Stimulated activated naive CD8-positive, alpha-beta T cell treated with anti-CD3 and anti-CD28 coated beads, Interleukin-15, amount 100 ng/mL, for 72 hours (primary cell): ENCODE measurements at regions not wholly inside any gene's neighbourhood (a gene's known extent, or its start where the extent isn't known, plus 50 kb on each side); places are given as distances from the start of the nearest gene placed in this dataset.
"Not testable (repeated sequence)": the region's sequence is repeated elsewhere in the genome, so short reads cannot be mapped to it uniquely, and the experiment has no call there.

Experiments
- ATAC-seq: fragments of 150-1000 bp; cut with Tn5 transposase; 2 replicates; pipeline ENCODE4 v1.10.0; 2021; ENCODE audit warnings: mild to moderate bottlenecking, moderate library complexity
- DNase-seq, 2 donors: peaks; one replicate each; pipeline ENCODE4 v3.0.0; 2021 to 2022
- H3K27ac Mint-ChIP-seq, 2 donors: one replicate each; pipeline ENCODE4 v1.8.0; 2022; ENCODE audit warnings: mild to moderate bottlenecking in 2 of 2, mixed read lengths in 2 of 2, moderate library complexity in 2 of 2
- H3K27me3 Mint-ChIP-seq: one replicate; pipeline ENCODE4 v1.8.0; 2022; ENCODE audit warnings: mixed read lengths
- H3K4me1 Mint-ChIP-seq: one replicate; pipeline ENCODE4 v1.8.0; 2022; ENCODE audit warnings: mild to moderate bottlenecking, mixed read lengths
- H3K4me3 Mint-ChIP-seq, 2 donors: one replicate each; pipeline ENCODE4 v1.8.0; 2022; ENCODE audit warnings: mild to moderate bottlenecking in 2 of 2, mixed read lengths in 2 of 2, moderate library complexity in 1 of 2
- H3K9me3 Mint-ChIP-seq, 2 donors: one replicate each; pipeline ENCODE4 v1.8.0; 2022; ENCODE audit warnings: mixed read lengths in 2 of 2

DNA sequence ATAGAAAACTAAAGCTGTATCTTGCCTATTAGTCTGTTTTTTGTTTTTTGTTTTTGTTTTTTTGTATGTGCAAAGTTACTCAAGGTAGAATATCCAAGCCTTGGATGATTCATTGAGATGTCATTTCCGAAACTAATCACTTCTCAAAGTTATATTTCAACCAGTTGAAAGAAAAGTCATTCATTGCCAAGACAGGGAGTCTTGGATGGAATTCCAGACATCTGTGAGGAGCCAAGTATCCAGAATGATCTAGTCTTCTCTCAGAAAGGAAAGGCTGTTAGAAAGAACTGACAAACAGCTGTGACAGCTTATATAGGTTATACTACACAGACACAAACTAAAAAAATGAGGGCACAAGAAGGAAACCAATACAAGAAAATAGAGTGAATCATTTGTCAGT is 141.1 kb upstream of the NDST3 start:
- Mint-ChIP-seq H3K4me3 (no peak overlapping the region), H3K27ac (peak overlapping the region in 1 of 2 donors; percentile 77), H3K9me3 (peaks cover 0 to 7% of the 10 kb centered on the region in 2 donors), H3K27me3 (no peaks in the 10 kb centered on the region), H3K4me1 (no peaks in the 10 kb centered on the region)
- ATAC-seq (no peak), DNase-seq (no peak)

DNA sequence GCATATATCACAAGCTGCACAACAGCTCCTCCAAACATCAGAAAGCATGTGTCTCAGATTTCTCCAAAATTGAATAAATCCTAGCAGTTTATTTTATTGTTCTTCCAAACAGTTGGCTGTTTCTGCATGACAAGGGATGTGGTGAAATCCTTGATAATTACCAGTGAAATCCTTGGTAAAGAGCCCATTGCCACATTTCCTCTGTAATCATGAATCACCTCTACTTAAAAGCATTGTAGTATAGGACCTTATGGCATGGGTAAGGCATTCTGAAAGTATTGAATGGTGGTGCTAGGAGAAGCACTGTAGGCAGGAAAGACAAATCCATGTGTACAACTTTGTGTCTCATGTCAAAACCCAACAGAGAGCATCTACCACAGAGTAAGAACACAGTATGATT is 135.8 kb upstream of the NDST3 start:
- no peak overlapping the region for H3K4me3 Mint-ChIP-seq
- no peaks in the 10 kb centered on the region for H3K4me1 Mint-ChIP-seq
- no peak for DNase-seq
- no peak for ATAC-seq
- H3K27me3 Mint-ChIP-seq, result no peaks in the 10 kb centered on the region
- H3K27ac Mint-ChIP-seq, result no peak overlapping the region
- H3K9me3 Mint-ChIP-seq, result peaks cover 0 to 7% of the 10 kb centered on the region in 2 donors

DNA sequence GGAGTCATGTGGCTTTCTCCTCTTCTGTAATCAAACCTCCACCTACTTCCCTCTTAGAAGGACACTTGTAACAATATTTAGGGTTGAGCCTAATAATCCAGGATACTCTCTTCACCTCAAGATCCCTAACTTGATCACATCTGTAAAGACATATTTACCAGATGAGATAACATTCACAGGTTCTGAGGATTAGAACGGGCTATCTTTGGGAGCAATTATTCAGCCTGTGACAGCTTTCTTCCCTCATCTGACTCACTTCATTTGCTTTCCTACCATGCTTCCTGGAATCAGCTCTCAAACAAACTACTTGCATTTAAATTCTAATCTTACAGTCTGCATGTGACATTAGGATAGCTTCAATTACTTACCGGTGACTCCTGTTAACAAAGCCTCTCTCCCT is 133.5 kb upstream of the NDST3 start:
- no peak overlapping the region for H3K27ac Mint-ChIP-seq
- no peak for DNase-seq
- ATAC-seq, result no peak
- H3K4me3 Mint-ChIP-seq, result no peak overlapping the region
- H3K9me3 Mint-ChIP-seq, result peaks cover 5 to 7% of the 10 kb centered on the region in 2 donors
- no peaks in the 10 kb centered on the region for H3K4me1 Mint-ChIP-seq
- H3K27me3 Mint-ChIP-seq, result no peaks in the 10 kb centered on the region

DNA sequence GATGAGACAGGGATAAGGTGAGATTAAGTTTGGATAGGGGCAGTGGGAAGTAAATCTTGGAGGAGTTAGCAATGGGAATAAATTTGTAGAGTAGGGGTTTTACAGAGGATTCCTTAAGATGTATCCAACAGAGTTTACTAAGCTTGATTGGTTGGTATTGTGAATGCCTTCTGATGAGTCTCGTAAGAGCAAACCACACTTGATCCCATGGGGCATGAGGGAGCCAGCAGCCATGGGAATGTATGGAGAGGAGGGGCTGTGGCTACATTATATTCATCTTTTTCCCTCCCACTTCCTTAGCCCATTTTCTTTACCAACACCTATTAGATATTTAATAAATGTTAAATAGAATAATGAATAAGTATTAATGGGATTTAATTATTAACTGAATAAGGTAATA is 126.6 kb upstream of the NDST3 start:
- no peak for DNase-seq

DNA sequence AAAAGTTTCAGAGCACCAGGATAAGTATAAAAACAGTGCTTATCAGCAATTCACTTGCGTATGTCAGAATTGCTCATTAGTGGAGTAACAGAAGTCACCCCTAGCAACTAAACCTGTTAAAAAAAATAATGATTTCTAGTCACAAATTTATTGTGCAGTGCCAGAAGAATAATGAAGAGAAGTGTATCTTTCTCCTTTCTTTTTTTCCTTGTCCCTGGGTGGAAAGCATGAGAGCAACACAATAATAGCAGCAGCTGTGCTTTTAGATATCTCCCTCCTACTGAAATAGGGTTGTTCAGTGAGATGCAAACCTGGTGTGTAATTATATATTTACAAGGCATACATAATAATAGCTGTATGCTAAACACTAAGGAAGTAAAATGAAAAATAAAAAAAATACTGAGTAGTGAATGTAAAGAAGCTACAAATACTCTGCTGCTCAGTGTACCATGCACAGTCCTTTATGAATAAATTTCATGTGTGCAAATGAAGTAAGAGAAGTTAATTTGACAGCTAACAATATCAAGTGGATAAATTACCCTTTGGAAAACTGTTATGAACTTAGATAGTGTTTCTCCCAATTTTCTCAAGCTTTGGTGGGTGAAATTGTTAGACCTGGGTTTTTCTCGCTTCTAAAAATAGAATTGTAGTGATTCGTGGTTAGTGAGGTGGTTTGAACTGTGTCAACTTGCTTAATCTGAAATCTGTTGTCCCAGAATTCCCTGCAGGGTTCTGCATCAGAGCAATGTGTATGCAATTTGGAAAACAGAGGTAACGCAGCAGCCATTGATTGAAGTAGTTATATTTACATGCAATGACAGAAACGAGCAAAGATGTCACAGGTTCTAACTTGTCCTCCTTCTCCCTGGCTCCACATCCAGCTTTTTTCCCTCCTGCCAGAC is 125.7 kb upstream of the NDST3 start:
- Mint-ChIP-seq H3K27ac (no peak overlapping the region), H3K27me3 (no peaks in the 10 kb centered on the region), H3K4me3 (no peak overlapping the region), H3K4me1 (no peaks in the 10 kb centered on the region), H3K9me3 (peaks cover 5 to 7% of the 10 kb centered on the region in 2 donors)
- DNase-seq, result no peak
- no peak for ATAC-seq

More for the DNA sequence above, 126.6 kb upstream of the NDST3 start:
- ATAC-seq, result no peak
- Mint-ChIP-seq H3K27me3 (no peaks in the 10 kb centered on the region), H3K27ac (no peak overlapping the region), H3K9me3 (peaks cover 0 to 7% of the 10 kb centered on the region in 2 donors), H3K4me1 (no peaks in the 10 kb centered on the region), H3K4me3 (no peak overlapping the region)

DNA sequence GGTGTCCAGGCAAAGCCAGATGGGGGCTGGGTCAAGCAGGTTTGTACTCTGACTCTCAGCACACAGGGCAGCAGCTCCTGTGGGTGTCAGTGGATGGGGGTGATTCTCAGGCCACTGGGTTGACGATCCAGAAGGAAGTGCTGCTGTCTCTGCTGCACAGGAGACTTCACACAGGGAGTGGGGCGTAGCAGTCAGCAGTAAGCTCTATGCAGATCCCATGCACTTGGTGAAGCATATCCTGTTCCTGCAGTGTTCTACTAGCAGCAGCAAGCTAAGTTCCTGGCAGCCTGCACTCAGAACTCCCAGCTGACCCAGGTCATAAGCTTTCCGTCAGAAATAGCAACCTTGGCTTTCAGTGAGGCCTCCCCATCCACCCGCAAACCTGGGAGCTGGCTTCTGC is 117.6 kb upstream of the NDST3 start:
- Mint-ChIP-seq H3K9me3 (peaks cover 3 to 20% of the 10 kb centered on the region in 2 donors), H3K4me1 (no peaks in the 10 kb centered on the region), H3K27me3 (no peaks in the 10 kb centered on the region), H3K27ac (no peak overlapping the region), H3K4me3 (no peak overlapping the region)
- DNase-seq, result no peak
- peak; percentile 15 for ATAC-seq

DNA sequence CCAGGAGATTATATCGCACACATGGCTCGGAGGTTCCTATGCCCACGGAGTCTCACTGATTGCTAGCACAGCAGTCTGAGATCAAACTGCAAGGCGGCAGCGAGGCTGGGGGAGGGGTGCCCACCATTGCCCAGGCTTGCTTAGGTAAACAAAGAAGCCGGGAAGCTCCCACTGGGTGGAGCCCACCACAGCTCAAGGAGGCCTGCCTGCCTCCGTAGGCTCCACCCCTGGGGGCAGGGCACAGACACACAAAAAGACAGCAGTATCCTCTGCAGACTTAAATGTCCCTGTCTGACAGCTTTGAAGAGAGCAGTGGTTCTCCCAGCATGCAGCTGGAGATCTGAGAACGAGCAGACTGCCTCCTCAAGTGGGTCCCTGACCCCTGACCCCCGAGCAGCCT is 112.0 kb upstream of the NDST3 start:
- not testable (repeated sequence) for H3K9me3 Mint-ChIP-seq, H3K4me3 Mint-ChIP-seq, H3K27ac Mint-ChIP-seq, H3K27me3 Mint-ChIP-seq, H3K4me1 Mint-ChIP-seq, DNase-seq, ATAC-seq

DNA sequence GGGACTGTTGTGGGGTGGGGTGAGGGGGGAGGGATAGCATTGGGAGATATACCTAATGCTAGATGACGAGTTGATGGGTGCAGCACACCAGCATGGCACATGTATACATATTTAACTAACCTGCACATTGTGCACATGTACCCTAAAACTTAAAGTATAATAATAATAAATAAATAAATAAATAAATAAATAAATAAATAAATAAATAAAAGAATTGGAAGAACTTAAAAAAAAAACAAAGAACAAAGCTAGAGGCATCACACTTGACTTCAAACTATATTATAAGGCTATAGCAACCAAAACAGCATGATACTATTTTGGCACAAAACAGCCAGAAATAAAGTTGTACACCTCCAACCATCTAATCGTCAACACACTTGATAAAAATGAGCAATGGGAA is 106.5 kb upstream of the NDST3 start:
- DNase-seq, H3K4me3 Mint-ChIP-seq, H3K4me1 Mint-ChIP-seq, ATAC-seq, H3K9me3 Mint-ChIP-seq, H3K27ac Mint-ChIP-seq, H3K27me3 Mint-ChIP-seq: not testable (repeated sequence)

DNA sequence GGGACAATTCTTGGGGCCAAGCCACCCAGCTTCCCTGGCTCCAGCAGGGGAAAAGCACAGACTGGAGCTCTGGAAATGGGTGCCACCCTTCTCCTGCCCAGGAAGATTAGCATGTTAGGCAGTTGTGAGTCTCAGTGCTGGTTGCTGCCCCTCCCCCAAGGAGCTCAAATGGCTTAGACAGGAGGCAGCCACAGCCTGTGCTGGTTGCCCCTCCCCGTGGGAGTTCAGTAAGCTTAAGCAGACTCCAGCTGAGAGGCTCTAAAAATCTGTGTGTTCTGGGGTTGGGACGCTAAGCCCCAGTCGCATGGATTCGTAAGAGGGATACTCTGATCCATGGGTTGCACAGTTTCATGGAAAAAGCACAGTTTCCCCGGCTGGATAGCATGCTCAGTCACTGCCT is 92.7 kb upstream of the NDST3 start:
- Mint-ChIP-seq H3K27ac (no peak overlapping the region), H3K27me3 (no peaks in the 10 kb centered on the region), H3K4me1 (no peaks in the 10 kb centered on the region), H3K4me3 (no peak overlapping the region), H3K9me3 (peaks cover 11% of the 10 kb centered on the region in 2 donors)
- ATAC-seq (no peak), DNase-seq (no peak)

DNA sequence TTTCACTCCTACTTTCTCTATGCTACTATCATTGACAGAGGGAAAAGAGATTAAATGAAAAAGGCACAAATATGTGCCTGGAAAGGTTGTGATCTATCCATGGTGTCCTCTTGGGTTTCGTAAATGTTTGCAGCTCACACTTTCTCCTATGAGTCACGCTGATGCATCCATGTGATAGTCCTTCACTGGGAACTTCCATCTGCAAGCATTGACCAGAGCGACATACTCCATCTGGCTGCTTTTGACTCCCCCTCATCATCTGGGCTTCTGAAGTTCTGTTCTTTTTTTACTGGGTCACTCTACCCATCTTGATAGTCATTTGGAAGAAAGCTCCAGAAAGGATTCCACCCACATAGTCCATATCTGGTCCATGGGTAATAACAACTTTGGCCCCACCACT is 84.7 kb upstream of the NDST3 start:
- no peak for DNase-seq
- H3K27me3 Mint-ChIP-seq, result no peaks in the 10 kb centered on the region
- no peak overlapping the region for H3K27ac Mint-ChIP-seq
- no peak for ATAC-seq
- H3K4me3 Mint-ChIP-seq, result no peak overlapping the region
- no peaks in the 10 kb centered on the region for H3K4me1 Mint-ChIP-seq
- peaks cover 9 to 26% of the 10 kb centered on the region in 2 donors for H3K9me3 Mint-ChIP-seq

DNA sequence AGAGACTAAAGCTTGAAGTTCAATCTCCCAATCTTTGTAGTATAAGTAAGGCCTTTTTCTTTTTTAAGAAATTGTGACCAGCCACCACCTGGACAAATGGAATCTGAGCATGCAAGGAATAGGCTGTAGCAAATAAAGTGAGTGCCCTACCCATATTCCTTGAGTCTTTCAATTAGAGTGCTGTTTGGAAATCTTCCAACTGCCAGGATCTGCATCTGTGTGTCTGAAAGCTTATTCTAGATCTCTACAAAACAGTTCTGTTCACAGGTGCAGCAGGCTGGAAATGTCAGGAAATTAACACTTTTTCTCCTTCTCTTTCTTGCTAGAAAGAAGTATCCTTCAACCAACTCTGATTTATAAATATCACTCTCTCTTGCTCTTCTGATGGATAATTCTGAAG is 76.7 kb upstream of the NDST3 start:
- Mint-ChIP-seq H3K4me3 (no peak overlapping the region), H3K27ac (no peak overlapping the region), H3K9me3 (peaks cover 4 to 5% of the 10 kb centered on the region in 2 donors), H3K4me1 (no peaks in the 10 kb centered on the region), H3K27me3 (no peaks in the 10 kb centered on the region)
- no peak for ATAC-seq
- DNase-seq, result no peak

DNA sequence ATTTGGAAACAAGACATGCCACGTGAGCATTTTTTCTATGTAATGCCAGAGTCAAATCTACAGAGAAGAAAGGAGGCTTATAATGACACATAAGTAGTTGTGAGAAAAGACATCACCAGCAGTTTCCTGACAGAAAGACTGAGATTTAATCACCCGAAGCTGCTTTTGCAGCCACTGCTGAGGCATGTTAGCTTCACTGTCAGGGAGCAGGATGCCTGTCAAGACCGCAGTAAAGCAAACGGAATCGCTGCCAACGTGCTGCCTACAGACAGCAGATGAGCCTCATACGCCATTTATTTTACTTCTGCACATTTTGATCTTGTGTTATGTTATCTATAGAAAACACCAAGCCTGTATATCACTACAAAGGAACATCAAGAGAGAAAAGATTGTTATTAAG is 68.7 kb upstream of the NDST3 start:
- no peaks in the 10 kb centered on the region for H3K4me1 Mint-ChIP-seq
- H3K27me3 Mint-ChIP-seq, result no peaks in the 10 kb centered on the region
- no peak for ATAC-seq
- no peak overlapping the region for H3K27ac Mint-ChIP-seq
- H3K4me3 Mint-ChIP-seq, result no peak overlapping the region
- no peak for DNase-seq
- no peaks in the 10 kb centered on the region for H3K9me3 Mint-ChIP-seq

DNA sequence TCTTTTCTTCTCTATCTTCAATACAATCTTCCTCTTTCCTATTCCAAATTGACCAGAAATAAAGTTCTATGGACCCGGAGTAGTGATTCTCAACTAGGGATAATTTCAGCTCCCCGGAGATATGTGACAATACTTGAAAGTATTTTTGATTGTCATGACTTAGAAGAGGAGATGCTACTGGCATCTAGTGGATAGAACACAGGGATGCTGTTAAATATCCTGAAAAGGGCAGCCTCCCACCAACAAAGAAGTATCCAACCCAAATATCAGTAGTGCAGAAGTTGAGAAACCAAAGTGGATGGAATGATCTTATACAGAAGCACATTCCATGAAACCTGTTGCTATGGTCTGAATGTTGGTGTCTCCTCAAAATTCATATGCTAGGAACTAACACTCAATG is 65.7 kb upstream of the NDST3 start:
- no peaks in the 10 kb centered on the region for H3K27me3 Mint-ChIP-seq
- H3K4me3 Mint-ChIP-seq, result no peak overlapping the region
- no peaks in the 10 kb centered on the region for H3K4me1 Mint-ChIP-seq
- no peaks in the 10 kb centered on the region for H3K9me3 Mint-ChIP-seq
- DNase-seq, result no peak
- ATAC-seq, result no peak
- H3K27ac Mint-ChIP-seq, result no peak overlapping the region

DNA sequence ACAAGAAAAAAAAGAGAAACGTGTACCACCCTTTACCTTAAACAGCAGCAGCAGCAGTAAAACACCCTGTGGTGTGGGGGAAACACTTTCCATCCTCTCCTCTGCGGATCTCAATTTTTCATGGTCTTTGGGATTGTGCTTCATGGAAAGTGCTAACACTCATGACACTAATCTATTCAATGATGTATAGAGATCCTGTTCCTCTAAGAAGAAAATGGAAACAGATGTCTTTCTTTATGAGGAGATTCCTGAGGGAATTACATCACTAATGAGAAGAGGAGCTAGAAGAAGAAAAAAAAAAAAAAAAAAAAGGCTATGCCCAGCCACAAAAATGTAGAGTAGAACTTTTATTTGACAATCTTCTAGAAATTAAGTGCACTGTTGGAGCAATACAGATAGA is 62.9 kb upstream of the NDST3 start:
- Mint-ChIP-seq H3K4me1 (no peaks in the 10 kb centered on the region), H3K27ac (no peak overlapping the region), H3K27me3 (no peaks in the 10 kb centered on the region), H3K9me3 (no peaks in the 10 kb centered on the region), H3K4me3 (no peak overlapping the region)
- DNase-seq, result no peak
- no peak for ATAC-seq

DNA sequence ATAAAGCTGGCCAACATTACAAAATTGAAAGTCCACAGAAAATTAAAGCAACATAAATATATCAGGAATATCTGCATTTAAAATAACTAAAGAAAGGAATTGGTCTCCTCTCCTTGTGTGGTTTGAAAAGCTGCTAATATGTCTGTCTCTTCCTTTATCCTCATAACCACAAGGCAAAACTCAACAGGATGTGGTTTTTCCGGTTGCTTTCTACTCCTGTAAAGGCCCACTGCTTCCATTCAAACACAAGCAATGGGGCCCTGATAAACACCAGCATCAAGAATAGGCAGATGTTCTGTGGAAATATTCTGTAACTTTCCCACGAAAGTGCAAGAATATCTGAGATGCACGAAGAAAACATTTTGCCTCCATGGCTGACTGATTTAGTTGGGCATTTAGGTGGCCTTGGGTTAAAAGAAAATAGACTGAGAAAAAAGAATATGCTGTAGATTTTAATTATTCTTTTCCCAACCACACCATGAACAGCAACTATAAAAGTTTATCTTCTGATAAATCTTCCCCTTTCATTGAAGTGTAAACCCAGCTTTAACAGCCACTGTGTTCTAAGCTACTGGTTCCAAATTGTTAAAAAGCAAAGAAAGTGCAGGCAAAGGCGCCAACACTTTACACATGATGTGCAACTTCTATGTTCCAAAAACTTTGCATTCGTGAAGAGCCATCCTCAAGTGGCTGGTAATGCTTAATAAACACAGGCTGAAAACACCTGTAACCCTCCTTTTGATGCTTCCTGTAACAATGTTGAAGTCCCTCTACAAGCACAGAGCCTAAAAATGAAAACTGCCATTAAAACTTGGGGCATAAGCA is 50.5 kb upstream of the NDST3 start:
- no peaks in the 10 kb centered on the region for H3K27me3 Mint-ChIP-seq
- H3K4me1 Mint-ChIP-seq, result no peaks in the 10 kb centered on the region
- H3K27ac Mint-ChIP-seq, result no peak overlapping the region
- H3K4me3 Mint-ChIP-seq, result no peak overlapping the region
- DNase-seq (no peak), ATAC-seq (no peak)
- peaks cover 0 to 7% of the 10 kb centered on the region in 2 donors for H3K9me3 Mint-ChIP-seq

DNA sequence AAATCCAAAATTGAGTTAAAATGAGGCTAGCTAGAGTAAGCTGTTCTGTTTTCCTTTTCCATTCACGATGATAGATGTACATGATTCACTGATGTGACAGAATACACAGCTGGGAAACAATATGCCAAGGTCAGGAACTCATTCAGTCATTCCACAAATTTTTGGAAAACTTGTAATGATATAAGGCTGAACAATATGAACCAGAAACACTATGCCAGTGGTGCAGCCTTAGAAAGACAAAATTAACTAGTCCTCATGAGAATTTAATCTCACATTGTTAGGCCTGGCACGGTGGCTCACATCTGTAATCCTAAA is 50.0 kb upstream of the NDST3 start:
- Mint-ChIP-seq H3K27ac (no peak overlapping the region), H3K9me3 (peaks cover 0 to 4% of the 10 kb centered on the region in 2 donors), H3K4me3 (no peak overlapping the region), H3K4me1 (no peaks in the 10 kb centered on the region), H3K27me3 (no peaks in the 10 kb centered on the region)
- ATAC-seq (no peak), DNase-seq (no peak)
